Smooth muscle cell (in vitro differentiated cells): ENCODE measurements at regions not wholly inside any gene's neighbourhood (a gene's known extent, or its start where the extent isn't known, plus 50 kb on each side); places are given as distances from the start of the nearest gene placed in this dataset.
A peak's percentile ranks its signal among the peaks of the same experiment; 100 is the strongest.

Experiments used
- DNase-seq: peaks from one replicate; lab custom pipeline; 2025; ENCODE audit not compliant: unreplicated experiment; lab: John Stamatoyannopoulos, UW
- H2AFZ ChIP-seq: fragments of 200-600 bp; sonication (generic); 2 replicates; pipeline ENCODE4 v1.6.0; 2016; ENCODE audit warnings: antibody characterized with exemption, low read depth, mild to moderate bottlenecking
- H3F3A ChIP-seq: fragments of 200-600 bp; sonication (generic); 2 replicates; pipeline ENCODE4 v1.6.0; 2017; ENCODE audit warnings: antibody characterized with exemption, low read depth
- H3K27ac ChIP-seq: fragments of 200-600 bp; sonication (generic); 2 replicates; pipeline ENCODE4 v1.5.1; 2016; ENCODE audit warnings: low read depth, mild to moderate bottlenecking
- H3K27me3 ChIP-seq: fragments of 200-600 bp; sonication (generic); 2 replicates; pipeline ENCODE4 v1.6.1; 2016; ENCODE audit warnings: low read depth, mild to moderate bottlenecking
- H3K36me3 ChIP-seq: fragments of 200-600 bp; sonication (generic); 2 replicates; pipeline ENCODE4 v1.5.1; 2016; ENCODE audit warnings: low read depth
- H3K4me1 ChIP-seq: fragments of 200-600 bp; sonication (generic); 2 replicates; pipeline ENCODE4 v1.5.1; 2016; ENCODE audit warnings: low read depth
- H3K4me2 ChIP-seq: fragments of 200-600 bp; sonication (generic); 2 replicates; pipeline ENCODE4 v1.6.0; 2016; ENCODE audit warnings: mild to moderate bottlenecking
- H3K4me3 ChIP-seq: fragments of 200-600 bp; sonication (generic); 2 replicates; pipeline ENCODE4 v1.5.1; 2016; ENCODE audit warnings: mild to moderate bottlenecking
- H3K79me2 ChIP-seq: fragments of 200-600 bp; sonication (generic); 2 replicates; pipeline ENCODE4 v1.6.0; 2016; ENCODE audit warnings: low read depth, mild to moderate bottlenecking
- H3K9ac ChIP-seq: fragments of 200-600 bp; sonication (generic); 2 replicates; pipeline ENCODE4 v1.6.0; 2016; ENCODE audit warnings: low read depth
- H3K9me3 ChIP-seq: fragments of 200-600 bp; sonication (generic); replicated peaks from 2 replicates; pipeline ENCODE4 v1.5.1; 2016; ENCODE audit warnings: low read depth
- H4K20me1 ChIP-seq: fragments of 200-600 bp; sonication (generic); 2 replicates; pipeline ENCODE4 v1.6.0; 2016; ENCODE audit warnings: low read depth
- WGBS: methylation state at CpG from one replicate; pipeline ENCODE4 v1.1.7; 2016; ENCODE audit warnings: low lambda C conversion rate; 5-methylcytosine and 5-hydroxymethylcytosine counted together
- TF ChIP-seq, protein P1 (sequence below): fragments of 200-600 bp; sonication (generic); IDR thresholded peaks from 2 replicates; pipeline ENCODE4 v1.5.1; 2017; ENCODE audit warnings: borderline replicate concordance, mild to moderate bottlenecking, antibody characterized with exemption; ENCODE audit not compliant: insufficient read depth, poor library complexity, severe bottlenecking

DNA sequence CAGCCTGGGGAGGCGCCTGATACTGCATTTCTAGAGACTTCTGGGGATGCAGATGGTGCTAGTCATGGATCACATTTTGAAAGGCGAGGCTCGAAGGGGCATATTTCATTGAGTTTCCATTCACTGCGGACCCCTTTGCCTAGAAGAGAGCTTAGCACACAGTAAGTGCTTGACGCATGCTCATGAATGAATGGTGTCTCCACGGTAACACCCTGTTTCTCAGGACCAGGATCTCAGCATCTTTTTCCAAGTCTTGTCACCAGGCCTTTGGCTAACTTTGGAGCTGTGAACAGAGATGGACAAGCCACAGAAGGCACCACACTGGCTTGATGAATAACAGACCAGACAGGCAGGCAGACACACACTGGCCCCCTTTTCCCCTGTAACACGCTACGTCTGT is 151.3 kb downstream of the FOXL1 start:
- WGBS: 91% methylated on average over 8 of the region's 8 CpGs
- TF ChIP-seq, protein P1, sequence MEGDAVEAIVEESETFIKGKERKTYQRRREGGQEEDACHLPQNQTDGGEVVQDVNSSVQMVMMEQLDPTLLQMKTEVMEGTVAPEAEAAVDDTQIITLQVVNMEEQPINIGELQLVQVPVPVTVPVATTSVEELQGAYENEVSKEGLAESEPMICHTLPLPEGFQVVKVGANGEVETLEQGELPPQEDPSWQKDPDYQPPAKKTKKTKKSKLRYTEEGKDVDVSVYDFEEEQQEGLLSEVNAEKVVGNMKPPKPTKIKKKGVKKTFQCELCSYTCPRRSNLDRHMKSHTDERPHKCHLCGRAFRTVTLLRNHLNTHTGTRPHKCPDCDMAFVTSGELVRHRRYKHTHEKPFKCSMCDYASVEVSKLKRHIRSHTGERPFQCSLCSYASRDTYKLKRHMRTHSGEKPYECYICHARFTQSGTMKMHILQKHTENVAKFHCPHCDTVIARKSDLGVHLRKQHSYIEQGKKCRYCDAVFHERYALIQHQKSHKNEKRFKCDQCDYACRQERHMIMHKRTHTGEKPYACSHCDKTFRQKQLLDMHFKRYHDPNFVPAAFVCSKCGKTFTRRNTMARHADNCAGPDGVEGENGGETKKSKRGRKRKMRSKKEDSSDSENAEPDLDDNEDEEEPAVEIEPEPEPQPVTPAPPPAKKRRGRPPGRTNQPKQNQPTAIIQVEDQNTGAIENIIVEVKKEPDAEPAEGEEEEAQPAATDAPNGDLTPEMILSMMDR: no peak
- Histone ChIP-seq H3F3A (no peaks in the 10 kb centered on the region), H3K4me2 (no peak overlapping the region), H3K4me1 (peaks cover 32% of the 10 kb centered on the region), H3K36me3 (no peaks in the 10 kb centered on the region), H3K79me2 (no peaks in the 10 kb centered on the region), H3K27ac (no peak overlapping the region), H3K9ac (no peak overlapping the region), H3K9me3 (no peaks in the 10 kb centered on the region), H2AFZ (no peak overlapping the region), H3K4me3 (no peak overlapping the region), H3K27me3 (peaks cover 6% of the 10 kb centered on the region), H4K20me1 (no peaks in the 10 kb centered on the region)
- DNase-seq: no peak

DNA sequence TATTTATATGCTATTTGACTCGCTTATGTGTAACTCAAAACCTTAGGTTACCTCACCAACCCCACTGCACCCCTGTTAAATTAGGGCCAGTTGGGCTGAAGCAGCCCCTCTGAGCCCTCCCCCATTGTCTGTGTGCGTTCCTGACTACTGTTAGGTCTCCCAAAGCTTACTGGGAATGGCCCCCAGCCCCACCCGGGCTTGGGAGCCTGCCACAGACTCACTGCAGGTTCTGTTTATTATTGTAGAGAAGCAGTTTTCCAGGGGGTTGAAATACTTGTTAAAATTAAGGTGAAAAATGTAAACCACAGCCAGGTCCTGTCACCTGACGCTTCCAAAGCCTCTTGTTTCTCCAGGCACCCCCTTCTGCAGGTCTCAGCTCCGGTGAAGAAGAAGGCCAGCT is 151.7 kb downstream of the FOXL1 start:
- 89% methylated on average over 5 of the region's 5 CpGs for WGBS
- Histone ChIP-seq H3K9ac (no peak overlapping the region), H3K36me3 (no peaks in the 10 kb centered on the region), H2AFZ (no peak overlapping the region), H3K79me2 (no peaks in the 10 kb centered on the region), H3K27ac (no peak overlapping the region), H3F3A (no peaks in the 10 kb centered on the region), H3K4me1 (peaks cover 36% of the 10 kb centered on the region), H3K4me3 (no peak overlapping the region), H3K9me3 (no peaks in the 10 kb centered on the region), H3K4me2 (no peak overlapping the region), H4K20me1 (no peaks in the 10 kb centered on the region), H3K27me3 (peaks cover 6% of the 10 kb centered on the region)
- no peak for DNase-seq
- TF ChIP-seq, protein P1: no peak

DNA sequence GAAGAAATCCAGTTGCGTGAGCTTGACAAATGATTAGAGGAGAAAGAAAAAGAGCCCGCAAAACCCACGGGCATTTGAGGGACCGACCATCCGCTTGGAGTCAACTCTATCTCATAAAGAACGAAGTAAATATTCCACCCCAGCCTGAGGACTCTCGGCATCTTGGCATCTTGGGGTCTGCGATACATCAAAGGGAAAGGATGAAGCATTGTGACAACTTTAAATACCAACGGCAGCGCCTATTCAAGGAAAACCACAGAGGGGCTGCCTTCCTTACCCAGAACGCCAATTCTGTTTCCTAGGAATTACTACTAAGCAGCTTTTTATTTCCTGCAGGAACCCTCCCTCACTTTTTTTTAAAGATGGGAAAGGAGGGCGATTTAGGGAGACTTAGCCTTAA is 152.2 kb downstream of the FOXL1 start:
- no peaks in the 10 kb centered on the region for H3K9me3 ChIP-seq
- H3F3A ChIP-seq: no peaks in the 10 kb centered on the region
- TF ChIP-seq, protein P1: no peak
- peaks cover 6% of the 10 kb centered on the region for H3K27me3 ChIP-seq
- WGBS: 50% methylated on average over 12 of the region's 12 CpGs
- H3K79me2 ChIP-seq: no peaks in the 10 kb centered on the region
- H3K27ac ChIP-seq: no peak overlapping the region
- H3K9ac ChIP-seq: no peak overlapping the region
- no peak overlapping the region for H3K4me2 ChIP-seq
- H4K20me1 ChIP-seq: no peaks in the 10 kb centered on the region
- H3K4me1 ChIP-seq: peaks cover 38% of the 10 kb centered on the region
- no peaks in the 10 kb centered on the region for H3K36me3 ChIP-seq
- no peak overlapping the region for H3K4me3 ChIP-seq
- DNase-seq: no peak
- no peak overlapping the region for H2AFZ ChIP-seq

DNA sequence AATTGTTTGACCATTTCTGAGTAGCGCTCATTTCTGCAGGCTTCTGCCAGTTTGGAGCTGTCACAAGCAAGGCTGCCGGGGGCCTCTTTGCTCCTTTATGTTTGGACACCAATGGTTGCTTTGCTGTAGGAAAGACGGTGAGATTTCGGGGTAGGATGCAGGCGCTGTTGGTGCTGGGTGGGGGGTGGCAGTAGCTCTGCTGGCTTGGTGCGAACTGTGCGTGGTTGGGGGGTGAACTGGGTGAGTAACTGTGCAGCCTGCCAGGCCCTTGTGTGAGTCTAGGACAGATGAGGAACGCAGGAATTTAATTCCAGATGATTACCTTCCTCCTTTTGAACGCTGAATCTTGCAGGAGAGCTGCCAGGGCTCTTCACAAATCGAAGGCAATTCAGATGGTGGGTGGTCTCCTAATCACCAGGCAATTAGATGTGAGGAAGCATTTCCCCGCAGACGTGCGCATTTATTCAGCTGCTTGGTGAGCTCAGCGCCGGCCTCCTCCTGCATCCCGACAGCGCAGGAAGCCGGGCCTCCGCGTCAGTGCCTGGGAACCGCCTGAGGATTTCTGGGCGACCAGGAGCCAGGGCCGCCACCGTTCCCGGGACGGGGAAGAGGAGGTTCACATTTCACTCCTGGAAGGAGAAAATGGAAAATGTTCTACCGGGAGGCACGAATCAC is 154.4 kb downstream of the FOXL1 start:
- Histone ChIP-seq H3K36me3 (no peaks in the 10 kb centered on the region), H4K20me1 (no peaks in the 10 kb centered on the region), H3K4me1 (peaks cover 38% of the 10 kb centered on the region), H3K9me3 (no peaks in the 10 kb centered on the region), H3K4me3 (no peak overlapping the region), H3K27me3 (peaks cover 6% of the 10 kb centered on the region), H3K9ac (no peak overlapping the region), H3F3A (no peaks in the 10 kb centered on the region), H3K27ac (no peak overlapping the region), H3K79me2 (no peaks in the 10 kb centered on the region), H2AFZ (no peak overlapping the region), H3K4me2 (peak overlapping the region; percentile 14)
- 28% methylated on average over 28 of the region's 28 CpGs for WGBS
- TF ChIP-seq, protein P1: no peak
- DNase-seq: no peak
